ENCODE measurements at regions not wholly inside any gene's neighbourhood (a gene's known extent, or its start where the extent isn't known, plus 50 kb on each side); places are given as distances from the start of the nearest gene placed in this dataset.

GRCh38 chr7:106781007-106781406 is 84.1 kb upstream of the PIK3CG start (continued):
- TF ChIP-seq REST (IDR thresholded peaks at IDR 0.05; ENCODE audit: unreplicated experiment), result no peak
- TF ChIP-seq ZNF331 (CRISPR knock-in tag; IDR thresholded peaks at IDR 0.05; ENCODE audit: low read depth), result no peak
- TF ChIP-seq EZH2phosphoT487 (IDR thresholded peaks at IDR 0.05; ENCODE audit: unreplicated experiment), result no peak
- TF ChIP-seq JUNB (IDR thresholded peaks at IDR 0.05; ENCODE audit: unreplicated experiment), result no peak
- no peak for TF ChIP-seq STAT1 (IDR thresholded peaks at IDR 0.05; ENCODE audit: unreplicated experiment)

GRCh38 chr7:106781828-106782544 is 83.1 kb upstream of the PIK3CG start:
- H3K4me3 Mint-ChIP-seq, result no peak overlapping the region
- Histone ChIP-seq H3K79me2 (replicated peaks; ENCODE audit: insufficient read depth) (no peaks in the 10 kb centered on the region), H3K9me2 (ENCODE audit: insufficient read depth) (peaks cover 12% of the 10 kb centered on the region; the same call in 1 of the 2 replicates), H3K36me3 (ENCODE audit: insufficient read depth) (no peaks in the 10 kb centered on the region), H3F3A (replicated peaks; ENCODE audit: low read depth) (no peaks in the 10 kb centered on the region), H3K4me1 (ENCODE audit: insufficient read depth) (no peaks in the 10 kb centered on the region), H4K20me1 (replicated peaks; ENCODE audit: insufficient read depth) (no peaks in the 10 kb centered on the region), H2AFZ (no peak overlapping the region), H3K4me2 (no peak overlapping the region), H3K27me3 (ENCODE audit: insufficient read depth) (no peaks in the 10 kb centered on the region), H3K4me3 (no peak overlapping the region), H3K27ac (ENCODE audit: low read depth) (no peak overlapping the region)
- H3K36me3 Mint-ChIP-seq (ENCODE audit: low read depth), result no peaks in the 10 kb centered on the region
- ATAC-seq, result no peak
- no peak overlapping the region for H3K27ac Mint-ChIP-seq
- H3K4me1 Mint-ChIP-seq, result peaks cover 6% of the 10 kb centered on the region; the same call in 2 of the 3 replicates
- H3K27me3 Mint-ChIP-seq (ENCODE audit: insufficient read depth, low read depth, poor library complexity), result peaks cover 1% of the 10 kb centered on the region
- H3K9me3 Mint-ChIP-seq, result no peaks in the 10 kb centered on the region
- no peak for DNase-seq (ENCODE audit: low spot score)
- no peak for TF ChIP-seq CTCF (conservative IDR thresholded peaks at IDR 0.05; ENCODE audit: low read depth in 2 of 2)
- no peak for TF ChIP-seq ZNF462 (CRISPR knock-in tag; IDR thresholded peaks at IDR 0.05)
- TF ChIP-seq STAT1 (IDR thresholded peaks at IDR 0.05; ENCODE audit: unreplicated experiment), result no peak
- TF ChIP-seq ZNF331 (CRISPR knock-in tag; IDR thresholded peaks at IDR 0.05; ENCODE audit: low read depth), result no peak
- no peak for TF ChIP-seq NANOG (IDR thresholded peaks at IDR 0.05; ENCODE audit: borderline replicate concordance)
- no peak for TF ChIP-seq CREB1 (CRISPR knock-in tag; IDR thresholded peaks at IDR 0.05; ENCODE audit: low read depth)
- TF ChIP-seq EZH2phosphoT487 (IDR thresholded peaks at IDR 0.05; ENCODE audit: unreplicated experiment), result no peak
- TF ChIP-seq JUNB (IDR thresholded peaks at IDR 0.05; ENCODE audit: unreplicated experiment), result no peak
- no peak for TF ChIP-seq POLR2AphosphoS5 (IDR thresholded peaks at IDR 0.05; ENCODE audit: low read depth)
- no peak for TF ChIP-seq ETS1 (IDR thresholded peaks at IDR 0.05)
- no peak for TF ChIP-seq EZH2 (IDR thresholded peaks at IDR 0.05; ENCODE audit: low read depth, unreplicated experiment)

Measured in GM23338 (cell line).